Stimulated activated naive CD8-positive, alpha-beta T cell treated with anti-CD3 and anti-CD28 coated beads, Interleukin-15, Interleukin-2, amounts not matched to agents 100 U/mL and 50 U/mL, for 24 hours (primary cell): ENCODE measurements at regions not wholly inside any gene's neighbourhood (a gene's known extent, or its start where the extent isn't known, plus 50 kb on each side); places are given as distances from the start of the nearest gene placed in this dataset.
"Not testable (repeated sequence)": the region's sequence is repeated elsewhere in the genome, so short reads cannot be mapped to it uniquely, and the experiment has no call there.

Experiments used
- ATAC-seq: fragments of 150-1000 bp; cut with Tn5 transposase; one replicate; pipeline ENCODE4 v1.10.0; 2021
- DNase-seq: peaks from one replicate; pipeline ENCODE4 v3.0.0; 2021

- DNase-seq = peak; percentile 6
- no peak for ATAC-seq
These were observed 286.9 kb upstream of the FGF16 start for GRCh38 chrX:77160301-77160700.

- DNase-seq (no peak), ATAC-seq (no peak)
These were observed 284.4 kb upstream of the FGF16 start for GRCh38 chrX:77162777-77163176.

- no peak for DNase-seq
- no peak for ATAC-seq
These were observed 279.2 kb upstream of the FGF16 start for GRCh38 chrX:77167993-77168392.

GRCh38 chrX:77174680-77175519, 272.3 kb upstream of the FGF16 start:
- DNase-seq (no peak), ATAC-seq (no peak)

GRCh38 chrX:77200663-77201062, 246.5 kb upstream of the FGF16 start:
- no peak for ATAC-seq
- no peak for DNase-seq

- ATAC-seq (no peak), DNase-seq (no peak)
These were observed 224.1 kb upstream of the FGF16 start for GRCh38 chrX:77223046-77223445.

- ATAC-seq = no peak
- DNase-seq = no peak
These were observed 182.7 kb upstream of the FGF16 start for GRCh38 chrX:77264490-77264889.

- no peak for ATAC-seq
- DNase-seq = no peak
These were observed 171.8 kb upstream of the FGF16 start for GRCh38 chrX:77275392-77275791.

- no peak for ATAC-seq
- no peak for DNase-seq
These were observed 170.4 kb upstream of the FGF16 start for GRCh38 chrX:77276742-77277141.

- DNase-seq = no peak
- no peak for ATAC-seq
These were observed 169.3 kb upstream of the FGF16 start for GRCh38 chrX:77277911-77278310.

GRCh38 chrX:77279373-77279772, 167.8 kb upstream of the FGF16 start:
- DNase-seq, ATAC-seq: not testable (repeated sequence)

- no peak for DNase-seq
- no peak for ATAC-seq
These were observed 153.7 kb upstream of the FGF16 start for GRCh38 chrX:77293331-77293995.

- no peak for ATAC-seq
- DNase-seq = no peak
These were observed 148.9 kb upstream of the FGF16 start for GRCh38 chrX:77298296-77298695.

- ATAC-seq (no peak), DNase-seq (no peak)
These were observed 148.4 kb upstream of the FGF16 start for GRCh38 chrX:77298790-77299189.

- ATAC-seq (no peak), DNase-seq (no peak)
These were observed 147.6 kb upstream of the FGF16 start for GRCh38 chrX:77299549-77299948.

GRCh38 chrX:77342004-77342403, 105.2 kb upstream of the FGF16 start:
- DNase-seq = no peak
- ATAC-seq = no peak

- ATAC-seq (no peak), DNase-seq (no peak)
These were observed 100.3 kb upstream of the FGF16 start for GRCh38 chrX:77346859-77347258.

- ATAC-seq = no peak
These were observed 99.6 kb upstream of the FGF16 start for GRCh38 chrX:77347572-77347971.

GRCh38 chrX:77389891-77390290, 57.3 kb upstream of the FGF16 start:
- DNase-seq (no peak), ATAC-seq (no peak)

More at GRCh38 chrX:77347572-77347971, 99.6 kb upstream of the FGF16 start:
- DNase-seq = no peak

GRCh38 chrX:77390365-77390764, 56.8 kb upstream of the FGF16 start:
- not testable (repeated sequence) for ATAC-seq

GRCh38 chrX:77396781-77397180, 50.4 kb upstream of the FGF16 start:
- no peak for DNase-seq
- no peak for ATAC-seq

More at GRCh38 chrX:77390365-77390764, 56.8 kb upstream of the FGF16 start:
- not testable (repeated sequence) for DNase-seq
